ENCODE measurements at regions not wholly inside any gene's neighbourhood (a gene's known extent, or its start where the extent isn't known, plus 50 kb on each side); places are given as distances from the start of the nearest gene placed in this dataset.

DNA sequence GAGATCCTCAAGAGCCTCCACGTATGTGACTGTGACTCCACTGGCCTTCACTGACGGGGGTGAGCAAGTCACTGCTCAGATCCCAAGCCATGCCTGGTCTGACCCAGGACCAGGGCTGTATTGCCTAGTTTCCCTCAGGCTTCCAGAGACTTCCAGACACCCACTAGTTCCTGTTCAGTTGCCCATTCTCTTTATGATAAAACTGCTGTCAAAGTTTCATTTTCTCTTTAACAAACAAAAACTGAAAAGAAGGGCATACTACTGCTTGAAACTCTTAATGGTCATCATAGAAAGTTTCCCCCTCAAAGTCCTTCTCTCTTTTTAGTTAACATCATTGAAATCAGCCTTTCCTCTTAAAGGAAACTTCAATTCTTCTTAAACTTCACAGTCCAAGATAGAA, 105.7 kb upstream of the GHR start:
- TF ChIP-seq, protein P1, sequence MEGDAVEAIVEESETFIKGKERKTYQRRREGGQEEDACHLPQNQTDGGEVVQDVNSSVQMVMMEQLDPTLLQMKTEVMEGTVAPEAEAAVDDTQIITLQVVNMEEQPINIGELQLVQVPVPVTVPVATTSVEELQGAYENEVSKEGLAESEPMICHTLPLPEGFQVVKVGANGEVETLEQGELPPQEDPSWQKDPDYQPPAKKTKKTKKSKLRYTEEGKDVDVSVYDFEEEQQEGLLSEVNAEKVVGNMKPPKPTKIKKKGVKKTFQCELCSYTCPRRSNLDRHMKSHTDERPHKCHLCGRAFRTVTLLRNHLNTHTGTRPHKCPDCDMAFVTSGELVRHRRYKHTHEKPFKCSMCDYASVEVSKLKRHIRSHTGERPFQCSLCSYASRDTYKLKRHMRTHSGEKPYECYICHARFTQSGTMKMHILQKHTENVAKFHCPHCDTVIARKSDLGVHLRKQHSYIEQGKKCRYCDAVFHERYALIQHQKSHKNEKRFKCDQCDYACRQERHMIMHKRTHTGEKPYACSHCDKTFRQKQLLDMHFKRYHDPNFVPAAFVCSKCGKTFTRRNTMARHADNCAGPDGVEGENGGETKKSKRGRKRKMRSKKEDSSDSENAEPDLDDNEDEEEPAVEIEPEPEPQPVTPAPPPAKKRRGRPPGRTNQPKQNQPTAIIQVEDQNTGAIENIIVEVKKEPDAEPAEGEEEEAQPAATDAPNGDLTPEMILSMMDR (IDR thresholded peaks at IDR 0.05): no peak
- no peak for TF ChIP-seq ZFX (IDR thresholded peaks at IDR 0.05; ENCODE audit: borderline replicate concordance)
